ENCODE measurements at regions not wholly inside any gene's neighbourhood (a gene's known extent, or its start where the extent isn't known, plus 50 kb on each side); places are given as distances from the start of the nearest gene placed in this dataset.

- no peak for DNase-seq (ENCODE audit: extremely low read depth in 1 of 2, low read depth in 1 of 2)
Observed at GRCh38 chr2:181114021-181114420, 133.6 kb downstream of the UBE2E3 start.

- no peak for DNase-seq (ENCODE audit: extremely low read depth in 1 of 2, low read depth in 1 of 2)
Observed at GRCh38 chr2:181116261-181116660, 135.9 kb downstream of the UBE2E3 start.

GRCh38 chr2:181117206-181117925, 137.0 kb downstream of the UBE2E3 start:
- DNase-seq (ENCODE audit: extremely low read depth in 1 of 2, low read depth in 1 of 2) = no peak

- no peak for DNase-seq (ENCODE audit: extremely low read depth in 1 of 2, low read depth in 1 of 2)
Observed at GRCh38 chr2:181120625-181121024, 140.2 kb downstream of the UBE2E3 start.

- DNase-seq (ENCODE audit: extremely low read depth in 1 of 2, low read depth in 1 of 2) = no peak
Observed at GRCh38 chr2:181121996-181122395, 141.6 kb downstream of the UBE2E3 start.

GRCh38 chr2:181122601-181123000, 142.2 kb downstream of the UBE2E3 start:
- DNase-seq (ENCODE audit: extremely low read depth in 1 of 2, low read depth in 1 of 2) = no peak

GRCh38 chr2:181123798-181124231, 143.4 kb downstream of the UBE2E3 start:
- peak in 1 of 2 donors; percentile 43 for DNase-seq (ENCODE audit: extremely low read depth in 1 of 2, low read depth in 1 of 2)

- DNase-seq (ENCODE audit: extremely low read depth in 1 of 2, low read depth in 1 of 2) = no peak
Observed at GRCh38 chr2:181124497-181124896, 144.1 kb downstream of the UBE2E3 start.

GRCh38 chr2:181125359-181125758, 145.0 kb downstream of the UBE2E3 start:
- no peak for DNase-seq (ENCODE audit: extremely low read depth in 1 of 2, low read depth in 1 of 2)

GRCh38 chr2:181126311-181126868, 146.0 kb downstream of the UBE2E3 start:
- DNase-seq (ENCODE audit: extremely low read depth in 1 of 2, low read depth in 1 of 2) = no peak

- no peak for DNase-seq (ENCODE audit: extremely low read depth in 1 of 2, low read depth in 1 of 2)
Observed at GRCh38 chr2:181128199-181128598, 147.8 kb downstream of the UBE2E3 start.

GRCh38 chr2:181129364-181130056, 149.1 kb downstream of the UBE2E3 start:
- no peak for DNase-seq (ENCODE audit: extremely low read depth in 1 of 2, low read depth in 1 of 2)

GRCh38 chr2:181130686-181131085, 150.3 kb downstream of the UBE2E3 start:
- DNase-seq (ENCODE audit: extremely low read depth in 1 of 2, low read depth in 1 of 2) = no peak

GRCh38 chr2:181131584-181131983, 151.2 kb downstream of the UBE2E3 start:
- DNase-seq (ENCODE audit: extremely low read depth in 1 of 2, low read depth in 1 of 2) = no peak

- DNase-seq (ENCODE audit: extremely low read depth in 1 of 2, low read depth in 1 of 2) = no peak
Observed at GRCh38 chr2:181138816-181139215, 158.4 kb downstream of the UBE2E3 start.

GRCh38 chr2:181139831-181140230, 159.4 kb downstream of the UBE2E3 start:
- DNase-seq (ENCODE audit: extremely low read depth in 1 of 2, low read depth in 1 of 2) = no peak

GRCh38 chr2:181140414-181140813, 160.0 kb downstream of the UBE2E3 start:
- no peak for DNase-seq (ENCODE audit: extremely low read depth in 1 of 2, low read depth in 1 of 2)

GRCh38 chr2:181140928-181141327, 160.5 kb downstream of the UBE2E3 start:
- no peak for DNase-seq (ENCODE audit: extremely low read depth in 1 of 2, low read depth in 1 of 2)

- DNase-seq (ENCODE audit: extremely low read depth in 1 of 2, low read depth in 1 of 2) = no peak
Observed at GRCh38 chr2:181141676-181142075, 161.3 kb downstream of the UBE2E3 start.

GRCh38 chr2:181142514-181142913, 162.1 kb downstream of the UBE2E3 start:
- no peak for DNase-seq (ENCODE audit: extremely low read depth in 1 of 2, low read depth in 1 of 2)

GRCh38 chr2:181143790-181144300, 163.4 kb downstream of the UBE2E3 start:
- no peak for DNase-seq (ENCODE audit: extremely low read depth in 1 of 2, low read depth in 1 of 2)

- DNase-seq (ENCODE audit: extremely low read depth in 1 of 2, low read depth in 1 of 2) = no peak
Observed at GRCh38 chr2:181145645-181146044, 165.2 kb downstream of the UBE2E3 start.
